Astrocyte (in vitro differentiated cells and primary cell): ENCODE measurements at regions not wholly inside any gene's neighbourhood (a gene's known extent, or its start where the extent isn't known, plus 50 kb on each side); places are given as distances from the start of the nearest gene placed in this dataset.

Experiments
- DNase-seq: peaks from one replicate; pipeline ENCODE4 v3.0.0-alpha.2; 2010; ENCODE audit warnings: low read depth
- FAIRE-seq: peaks from 2 replicates; lab custom pipeline; 2011; peaks lifted over from hg19 to GRCh38; lab: Jason Lieb, UNC
- H2AFZ ChIP-seq: 2 replicates; pipeline ENCODE4 v1.6.0; 2012; ENCODE audit warnings: low read depth, low read length, inconsistent platforms
- H3K27ac ChIP-seq: 2 replicates; pipeline ENCODE4 v1.5.1; 2011; ENCODE audit warnings: low read depth, low read length, inconsistent platforms
- H3K27me3 ChIP-seq: 2 replicates; pipeline ENCODE4 v1.6.0; 2011; ENCODE audit warnings: low read length, inconsistent platforms; ENCODE audit not compliant: insufficient read depth
- H3K36me3 ChIP-seq: 2 replicates; pipeline ENCODE4 v1.5.1; 2011; ENCODE audit warnings: low read length, inconsistent platforms; ENCODE audit not compliant: insufficient read depth
- H3K4me1 ChIP-seq: 2 replicates; pipeline ENCODE4 v1.5.1; 2011; ENCODE audit warnings: low read length, inconsistent platforms; ENCODE audit not compliant: insufficient read depth
- H3K4me2 ChIP-seq: 2 replicates; pipeline ENCODE4 v1.6.0; 2012; ENCODE audit warnings: low read length, inconsistent platforms
- H3K4me3 ChIP-seq: 2 replicates; pipeline ENCODE4 v1.5.1; 2011; ENCODE audit warnings: low read depth, mild to moderate bottlenecking, low read length, inconsistent platforms; ENCODE audit not compliant: insufficient read depth
- H3K79me2 ChIP-seq: 2 replicates; pipeline ENCODE4 v1.6.0; 2012; ENCODE audit warnings: mild to moderate bottlenecking, low read length, inconsistent platforms; ENCODE audit not compliant: insufficient read depth
- H3K9ac ChIP-seq: 2 replicates; pipeline ENCODE4 v1.6.0; 2012; ENCODE audit warnings: mild to moderate bottlenecking, low read length, inconsistent platforms
- H3K9me3 ChIP-seq: 2 replicates; pipeline ENCODE4 v1.5.1; 2012; ENCODE audit warnings: low read depth, mild to moderate bottlenecking, low read length, inconsistent platforms; ENCODE audit not compliant: insufficient read depth
- H4K20me1 ChIP-seq: 2 replicates; pipeline ENCODE4 v1.6.0; 2012; ENCODE audit warnings: low read length, inconsistent platforms; ENCODE audit not compliant: insufficient read depth
- H3K27ac Mint-ChIP-seq: one replicate; pipeline ENCODE4 v1.8.0; 2021; ENCODE audit warnings: mild to moderate bottlenecking, mixed read lengths; ENCODE audit not compliant: unreplicated experiment
- H3K27me3 Mint-ChIP-seq: one replicate; pipeline ENCODE4 v1.8.0; 2021; ENCODE audit warnings: low read depth, mixed read lengths; ENCODE audit not compliant: unreplicated experiment
- H3K36me3 Mint-ChIP-seq: one replicate; pipeline ENCODE4 v1.8.0; 2021; ENCODE audit warnings: low read depth, mixed read lengths; ENCODE audit not compliant: unreplicated experiment
- H3K4me1 Mint-ChIP-seq: one replicate; pipeline ENCODE4 v1.8.0; 2021; ENCODE audit warnings: low read depth, mixed read lengths; ENCODE audit not compliant: unreplicated experiment
- H3K4me3 Mint-ChIP-seq: one replicate; pipeline ENCODE4 v1.8.0; 2021; ENCODE audit warnings: mild to moderate bottlenecking, moderate library complexity, mixed read lengths; ENCODE audit not compliant: unreplicated experiment
- H3K9me3 Mint-ChIP-seq: one replicate; pipeline ENCODE4 v1.8.0; 2021; ENCODE audit warnings: mild to moderate bottlenecking, mixed read lengths; ENCODE audit not compliant: unreplicated experiment
- EZH2 ChIP-seq: IDR thresholded peaks from 2 replicates; pipeline ENCODE4 v1.6.1; 2012; ENCODE audit warnings: mild to moderate bottlenecking, low read length, inconsistent platforms; ENCODE audit not compliant: insufficient read depth
- TF ChIP-seq, protein P1 (sequence below): IDR thresholded peaks from 2 replicates; pipeline ENCODE4 v1.5.1; 2011; ENCODE audit warnings: low read depth, mild to moderate bottlenecking, inconsistent platforms, low read length, moderate library complexity; ENCODE audit not compliant: insufficient read depth

DNA sequence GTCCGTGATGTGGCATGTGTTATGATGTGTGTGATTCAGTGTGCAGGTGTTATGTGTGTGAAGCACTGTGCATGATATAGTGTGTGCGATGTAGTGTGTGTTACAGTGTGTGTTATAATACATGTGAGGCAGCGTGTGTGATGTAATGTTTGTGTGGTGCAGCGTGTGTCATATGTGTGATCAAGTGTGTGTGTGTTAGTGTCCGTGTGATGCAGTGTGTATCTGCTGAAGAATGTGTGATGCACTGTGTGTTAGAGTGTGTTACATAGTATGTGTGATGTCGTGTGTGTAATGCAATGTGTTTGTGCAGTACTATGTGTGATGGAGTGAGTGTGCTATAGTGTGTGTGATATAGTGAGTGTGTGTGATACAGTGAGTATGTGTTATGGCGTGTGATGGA lies 182.8 kb upstream of the SOX11 start:
- Histone ChIP-seq H3K27ac (no peak overlapping the region), H2AFZ (no peak overlapping the region), H3K9me3 (peaks cover 3% of the 10 kb centered on the region), H3K4me2 (no peak overlapping the region), H3K4me1 (no peaks in the 10 kb centered on the region), H3K4me3 (no peak overlapping the region), H3K27me3 (no peaks in the 10 kb centered on the region), H4K20me1 (no peaks in the 10 kb centered on the region), H3K36me3 (no peaks in the 10 kb centered on the region), H3K79me2 (no peaks in the 10 kb centered on the region), H3K9ac (no peak overlapping the region)
- Mint-ChIP-seq H3K9me3 (no peaks in the 10 kb centered on the region), H3K27me3 (no peaks in the 10 kb centered on the region), H3K4me1 (no peaks in the 10 kb centered on the region), H3K27ac (no peak overlapping the region), H3K36me3 (no peaks in the 10 kb centered on the region), H3K4me3 (no peak overlapping the region)
- TF ChIP-seq, protein P1, sequence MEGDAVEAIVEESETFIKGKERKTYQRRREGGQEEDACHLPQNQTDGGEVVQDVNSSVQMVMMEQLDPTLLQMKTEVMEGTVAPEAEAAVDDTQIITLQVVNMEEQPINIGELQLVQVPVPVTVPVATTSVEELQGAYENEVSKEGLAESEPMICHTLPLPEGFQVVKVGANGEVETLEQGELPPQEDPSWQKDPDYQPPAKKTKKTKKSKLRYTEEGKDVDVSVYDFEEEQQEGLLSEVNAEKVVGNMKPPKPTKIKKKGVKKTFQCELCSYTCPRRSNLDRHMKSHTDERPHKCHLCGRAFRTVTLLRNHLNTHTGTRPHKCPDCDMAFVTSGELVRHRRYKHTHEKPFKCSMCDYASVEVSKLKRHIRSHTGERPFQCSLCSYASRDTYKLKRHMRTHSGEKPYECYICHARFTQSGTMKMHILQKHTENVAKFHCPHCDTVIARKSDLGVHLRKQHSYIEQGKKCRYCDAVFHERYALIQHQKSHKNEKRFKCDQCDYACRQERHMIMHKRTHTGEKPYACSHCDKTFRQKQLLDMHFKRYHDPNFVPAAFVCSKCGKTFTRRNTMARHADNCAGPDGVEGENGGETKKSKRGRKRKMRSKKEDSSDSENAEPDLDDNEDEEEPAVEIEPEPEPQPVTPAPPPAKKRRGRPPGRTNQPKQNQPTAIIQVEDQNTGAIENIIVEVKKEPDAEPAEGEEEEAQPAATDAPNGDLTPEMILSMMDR, result no peak
- no peak for TF ChIP-seq EZH2
- DNase-seq (no peak), FAIRE-seq (no peak)

GRCh38 chr2:5510082-5510481 lies 182.1 kb upstream of the SOX11 start:
- no peak overlapping the region for H3K4me3 Mint-ChIP-seq
- Histone ChIP-seq H4K20me1 (no peaks in the 10 kb centered on the region), H3K27ac (no peak overlapping the region), H3K79me2 (no peaks in the 10 kb centered on the region), H3K9ac (no peak overlapping the region), H3K4me2 (no peak overlapping the region), H3K27me3 (no peaks in the 10 kb centered on the region), H3K9me3 (peaks cover 3% of the 10 kb centered on the region), H3K4me1 (no peaks in the 10 kb centered on the region), H2AFZ (no peak overlapping the region), H3K36me3 (no peaks in the 10 kb centered on the region), H3K4me3 (no peak overlapping the region)
- H3K9me3 Mint-ChIP-seq, result no peaks in the 10 kb centered on the region
- H3K4me1 Mint-ChIP-seq, result no peaks in the 10 kb centered on the region
- FAIRE-seq (no peak), DNase-seq (no peak)
- H3K27ac Mint-ChIP-seq, result no peak overlapping the region
- TF ChIP-seq, protein P1, result no peak
- no peak for TF ChIP-seq EZH2
- H3K27me3 Mint-ChIP-seq, result no peaks in the 10 kb centered on the region
- no peaks in the 10 kb centered on the region for H3K36me3 Mint-ChIP-seq

DNA sequence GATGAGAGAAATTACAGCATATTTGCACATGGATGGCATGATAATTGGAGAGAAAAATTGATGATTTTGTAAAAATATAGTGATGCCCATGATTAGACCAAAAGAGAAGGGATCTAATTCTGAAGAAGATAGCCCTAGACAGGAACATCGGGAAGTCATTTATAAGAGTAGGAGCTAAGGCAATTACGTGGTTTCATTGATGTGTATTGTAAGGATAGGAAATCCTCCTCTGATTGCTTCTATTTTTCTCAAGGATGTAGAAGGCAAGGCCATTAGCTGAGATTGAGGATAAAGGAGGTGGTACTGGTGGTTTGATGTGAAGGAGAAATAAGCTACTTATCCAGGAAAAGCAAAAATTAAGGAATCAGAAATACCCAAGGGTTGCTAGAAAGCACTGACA lies 176.5 kb upstream of the SOX11 start:
- no peak for TF ChIP-seq EZH2
- TF ChIP-seq, protein P1, result no peak
- Histone ChIP-seq H3K4me1 (peaks cover 6% of the 10 kb centered on the region), H3K36me3 (no peaks in the 10 kb centered on the region), H3K27me3 (no peaks in the 10 kb centered on the region), H4K20me1 (no peaks in the 10 kb centered on the region), H3K4me2 (no peak overlapping the region), H3K4me3 (no peak overlapping the region), H2AFZ (no peak overlapping the region), H3K9ac (no peak overlapping the region), H3K9me3 (no peaks in the 10 kb centered on the region), H3K27ac (no peak overlapping the region), H3K79me2 (no peaks in the 10 kb centered on the region)
- FAIRE-seq (no peak), DNase-seq (no peak)
- H3K36me3 Mint-ChIP-seq, result no peaks in the 10 kb centered on the region
- H3K4me3 Mint-ChIP-seq, result no peak overlapping the region
- H3K27ac Mint-ChIP-seq, result no peak overlapping the region
- H3K27me3 Mint-ChIP-seq, result no peaks in the 10 kb centered on the region
- no peaks in the 10 kb centered on the region for H3K4me1 Mint-ChIP-seq
- no peaks in the 10 kb centered on the region for H3K9me3 Mint-ChIP-seq
